ENCODE measurements at regions not wholly inside any gene's neighbourhood (a gene's known extent, or its start where the extent isn't known, plus 50 kb on each side); places are given as distances from the start of the nearest gene placed in this dataset.

- TF ChIP-seq STAT5A (IDR thresholded peaks at IDR 0.05; ENCODE audit: borderline replicate concordance, low read length) (no peak), NR2F6 (CRISPR knock-in tag; IDR thresholded peaks at IDR 0.05) (no peak), MAZ (CRISPR knock-in tag; conservative IDR thresholded peaks at IDR 0.05 in 1 of 2, IDR thresholded peaks at IDR 0.05 in 1 of 2) (no peak), EZH2 (IDR thresholded peaks at IDR 0.05; ENCODE audit: borderline replicate concordance, low read depth, low read length) (no peak), NR2C2 (CRISPR knock-in tag; IDR thresholded peaks at IDR 0.05) (no peak), NR2C2 (tag; IDR thresholded peaks at IDR 0.05) (no peak), E2F6 (IDR thresholded peaks at IDR 0.05; ENCODE audit: borderline replicate concordance in 1 of 2, extremely low read depth in 1 of 2, insufficient read depth in 1 of 2, insufficient read length in 1 of 2, low read depth in 1 of 2, low read length in 1 of 2, poor library complexity in 1 of 2, severe bottlenecking in 1 of 2) (no peak), SP1 (CRISPR knock-in tag; IDR thresholded peaks at IDR 0.05) (no peak), EP300 (IDR thresholded peaks at IDR 0.05; ENCODE audit: low read length) (no peak; the same call in 1 of the 2 replicates), FOXA1 (IDR thresholded peaks at IDR 0.05; ENCODE audit: borderline replicate concordance) (no peak)
Measured at GRCh38 chr2:144003460-144004075, 516.4 kb downstream of the ZEB2 start.
